NCI-H2029 treated with DMSO at 0.1 percent for 48 hours (cell line): ENCODE measurements at regions not wholly inside any gene's neighbourhood (a gene's known extent, or its start where the extent isn't known, plus 50 kb on each side); places are given as distances from the start of the nearest gene placed in this dataset.
"Not testable (repeated sequence)": the region's sequence is repeated elsewhere in the genome, so short reads cannot be mapped to it uniquely, and the experiment has no call there.

Experiments used
- DNase-seq: peaks from one replicate; lab custom pipeline; 2025; lab: John Stamatoyannopoulos, UW

DNA sequence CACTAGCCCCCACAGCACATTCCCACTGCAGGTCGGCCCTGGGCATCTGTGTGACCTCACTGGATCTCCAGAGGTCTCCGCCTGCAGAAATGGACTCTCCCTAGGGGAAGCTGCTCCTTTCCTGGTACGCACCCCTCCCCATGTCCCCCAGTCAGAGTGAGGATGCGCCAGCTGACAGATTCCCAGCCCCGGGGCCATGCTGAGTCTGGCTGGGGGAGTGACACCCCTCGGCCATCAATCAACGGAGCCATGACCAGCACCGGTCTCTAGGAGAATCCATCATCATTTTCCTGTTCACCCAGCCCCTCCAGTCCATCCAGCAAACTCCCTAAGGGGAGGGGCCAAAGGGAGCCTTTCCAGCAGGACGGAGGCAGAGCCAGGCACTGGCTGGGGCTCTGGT lies 68.7 kb upstream of the PAX7 start:
- DNase-seq = no peak

DNA sequence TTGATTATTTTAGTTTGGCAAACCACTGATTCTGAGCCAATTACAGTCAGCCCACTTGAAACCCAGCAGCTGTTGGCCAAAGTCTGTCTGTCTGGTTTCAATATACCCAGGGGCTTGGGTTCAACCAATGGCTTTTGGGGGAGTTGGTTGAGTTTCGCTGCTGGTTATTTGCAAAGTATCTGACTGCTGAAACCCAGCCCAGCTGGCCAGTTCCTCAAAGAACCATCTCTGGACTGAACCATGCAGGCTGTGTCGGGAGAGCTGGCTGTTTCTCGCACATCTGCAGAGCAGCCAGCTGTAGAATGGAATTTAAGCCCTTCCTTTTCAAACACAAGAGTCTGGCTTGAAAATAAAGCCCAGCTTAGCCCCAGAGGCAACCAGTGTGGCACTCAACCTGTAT lies 66.0 kb upstream of the PAX7 start:
- DNase-seq = no peak

DNA sequence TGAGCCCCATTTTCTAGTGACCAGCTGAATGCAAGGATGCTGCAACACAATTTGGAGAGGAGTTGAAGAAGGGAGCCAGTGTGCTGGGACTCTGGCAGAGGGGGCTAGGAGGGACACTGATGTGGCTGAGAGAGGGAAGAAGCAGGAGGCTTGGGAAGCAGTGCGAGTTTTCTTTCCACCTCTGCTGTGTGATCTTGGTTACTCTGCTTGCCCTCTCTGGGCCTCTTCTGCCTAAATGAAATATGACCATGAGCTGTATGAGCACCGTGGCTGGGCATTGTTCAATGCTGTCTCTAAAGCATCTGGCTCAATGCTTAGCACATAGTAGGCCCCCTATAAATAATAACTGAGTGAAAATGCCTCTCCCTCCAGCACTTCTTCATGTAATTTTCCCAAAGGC lies 65.3 kb upstream of the PAX7 start:
- DNase-seq = no peak

DNA sequence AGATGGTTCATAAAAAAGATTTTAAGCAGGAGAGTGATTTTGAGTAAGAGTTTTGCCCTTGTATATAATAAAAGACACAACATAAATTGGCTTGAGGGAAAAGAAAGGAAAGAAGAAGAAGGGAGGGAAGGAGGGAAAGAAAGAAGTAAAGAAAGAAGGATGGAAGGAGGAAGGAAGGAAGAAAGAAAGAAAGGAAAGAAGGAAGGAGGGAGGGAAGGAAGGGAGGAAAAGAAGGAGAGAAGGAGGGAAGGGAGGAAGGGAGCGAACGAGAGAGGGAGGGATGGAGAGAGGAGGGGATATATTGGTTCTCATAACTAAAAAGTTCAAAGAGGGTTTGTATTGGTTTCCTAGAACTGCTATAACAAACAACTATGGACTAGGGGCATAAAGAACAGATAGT lies 62.2 kb upstream of the PAX7 start:
- no peak for DNase-seq

DNA sequence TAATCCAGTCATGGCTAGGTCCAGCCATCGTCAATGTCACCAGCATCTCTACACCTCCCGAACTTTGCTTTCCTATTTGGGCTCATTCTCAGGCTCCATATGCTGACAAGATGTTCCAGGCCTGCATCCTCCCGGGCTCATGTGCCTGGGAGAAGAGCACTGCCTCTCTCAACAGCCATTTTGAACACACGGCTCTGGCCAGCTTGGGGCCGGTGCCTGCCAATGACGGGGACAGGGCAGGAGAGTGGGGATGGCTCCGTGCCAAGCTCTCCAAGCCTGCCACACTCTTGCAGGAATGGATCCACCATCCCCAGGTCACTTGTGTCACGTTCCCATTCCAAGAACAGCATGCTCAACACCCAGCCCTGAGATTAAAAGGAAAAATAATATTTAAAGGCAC lies 61.4 kb upstream of the PAX7 start:
- DNase-seq = peak; percentile 6

DNA sequence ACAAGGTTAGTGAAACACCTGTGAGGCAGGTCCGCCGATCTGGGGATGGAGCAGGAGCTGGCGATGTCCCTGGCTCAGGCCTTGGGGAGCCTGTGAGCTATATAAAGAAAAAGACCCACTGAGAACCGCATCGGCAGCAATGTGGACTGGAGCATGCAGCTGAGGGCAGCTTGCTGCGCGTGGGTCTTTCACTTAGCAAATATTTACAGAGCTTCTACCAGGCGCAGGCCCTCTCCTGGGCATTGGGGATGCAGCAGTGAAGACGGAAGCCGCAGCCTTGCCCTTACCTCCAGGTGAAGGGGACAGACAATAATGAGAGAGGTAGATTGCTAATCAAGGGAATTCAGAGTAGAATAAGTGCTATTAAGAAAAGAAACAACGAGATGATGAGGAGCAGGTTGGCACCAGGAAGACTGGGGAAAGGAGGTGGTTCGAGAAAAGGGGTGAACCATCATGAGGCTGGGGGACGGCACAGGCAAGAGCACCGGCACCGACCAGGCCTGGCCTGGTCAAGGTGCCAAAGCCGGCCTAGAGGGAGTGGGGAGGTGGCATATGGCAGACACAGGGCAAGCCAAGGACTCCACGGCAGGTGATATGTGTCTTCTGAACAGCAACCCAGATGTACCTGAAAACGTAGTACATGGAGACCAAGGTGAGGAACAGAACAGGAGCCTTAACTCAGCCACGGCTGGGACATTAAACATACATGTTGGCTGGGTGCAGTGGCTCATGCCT lies 60.7 kb upstream of the PAX7 start:
- no peak for DNase-seq

DNA sequence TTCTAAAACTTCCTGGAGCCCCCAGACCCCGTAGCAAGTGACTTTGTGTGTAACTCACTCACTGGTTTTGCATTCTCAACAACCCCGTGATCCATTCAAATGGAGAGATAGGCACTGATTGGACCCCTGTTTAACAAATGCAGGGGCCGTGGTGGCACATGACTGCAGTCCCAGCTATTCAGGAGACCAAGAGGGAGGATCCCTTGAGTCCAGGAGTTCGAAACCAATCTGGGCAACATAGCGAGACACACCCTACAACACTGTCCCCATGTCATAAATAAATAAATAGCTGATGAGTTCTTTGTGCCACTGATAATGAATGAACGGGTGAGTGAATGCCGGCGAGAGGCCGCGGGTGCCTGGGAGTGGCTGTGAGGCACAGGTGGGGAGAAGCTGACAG lies 59.4 kb upstream of the PAX7 start:
- DNase-seq = no peak

DNA sequence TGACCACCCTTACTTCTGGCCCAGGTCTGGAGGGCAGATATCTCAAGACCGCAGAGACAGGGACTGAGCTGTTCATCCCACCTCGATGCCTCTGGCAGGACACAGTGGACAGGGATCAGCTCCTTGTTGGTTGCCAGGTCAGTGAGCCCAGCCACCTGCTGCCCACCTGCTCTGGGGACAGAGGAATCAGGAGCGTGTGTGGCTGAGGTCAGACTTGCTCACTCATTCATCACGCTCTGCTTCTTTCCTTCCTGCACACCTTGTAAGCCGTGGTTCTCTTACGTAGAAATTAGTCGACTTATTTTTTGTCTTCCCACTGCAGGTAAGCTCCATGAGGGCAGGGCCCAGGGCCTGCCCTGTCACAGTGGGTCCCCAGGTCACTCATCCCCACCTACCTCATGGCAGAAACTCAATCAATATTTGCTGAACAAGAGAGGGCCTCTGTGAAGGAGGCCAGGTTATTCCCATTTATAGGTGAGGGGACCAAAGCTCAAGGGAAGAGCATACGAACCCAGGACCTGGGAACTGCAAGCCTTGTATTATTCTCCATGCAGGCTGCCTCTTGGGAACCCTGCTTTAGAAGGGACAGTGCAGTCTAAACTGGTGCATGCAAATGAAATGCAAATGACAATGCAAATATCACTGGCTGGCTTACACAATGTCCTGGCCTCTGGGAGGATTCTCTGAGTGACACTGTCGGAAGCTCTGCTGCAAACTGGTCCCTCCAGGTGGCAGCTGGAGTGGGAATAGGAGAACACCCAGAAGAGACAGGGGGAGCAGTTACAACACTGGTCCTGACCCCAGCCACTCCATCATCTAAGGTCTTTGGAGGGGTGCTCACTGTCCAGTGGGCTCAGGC lies 58.4 kb upstream of the PAX7 start:
- no peak for DNase-seq

DNA sequence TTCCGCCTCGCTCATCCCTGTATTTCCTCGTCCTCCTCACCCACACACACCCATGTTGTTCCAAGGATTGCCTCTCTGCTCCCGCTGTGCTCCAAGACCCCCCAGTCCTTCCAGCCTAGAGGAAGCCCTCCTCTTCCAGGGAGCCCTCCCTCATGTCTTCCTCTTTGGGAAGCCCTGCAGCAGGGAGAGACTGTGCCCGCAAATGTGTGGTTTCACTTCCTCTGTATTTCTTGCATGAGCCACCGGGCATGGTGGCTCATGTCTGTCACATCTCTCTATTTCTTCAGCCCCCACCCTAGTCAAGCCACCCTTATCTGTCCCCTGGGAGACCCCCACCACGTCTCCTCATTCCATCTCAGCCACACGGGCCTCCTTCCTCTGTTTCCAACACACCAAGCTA lies 57.5 kb upstream of the PAX7 start:
- no peak for DNase-seq

DNA sequence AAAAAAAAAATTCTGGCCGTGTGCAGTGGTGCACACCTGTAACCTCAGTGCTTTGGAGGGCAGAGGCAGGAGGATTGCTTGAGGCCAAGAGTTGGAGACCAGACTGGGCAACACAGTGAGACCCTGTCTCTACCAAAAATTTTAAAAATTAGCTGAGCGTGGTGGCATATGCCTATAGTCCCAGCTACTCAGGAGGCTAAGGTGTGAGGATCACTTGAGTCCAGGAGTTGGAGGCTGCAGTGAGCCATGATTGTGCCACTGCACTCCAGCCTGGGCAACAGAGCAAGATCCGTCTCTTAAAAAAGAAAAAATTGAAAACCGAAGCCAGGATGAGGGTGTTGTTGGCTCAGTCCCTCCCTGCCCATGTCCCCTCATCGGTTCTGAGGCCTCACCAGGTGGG lies 55.9 kb upstream of the PAX7 start:
- no peak for DNase-seq

DNA sequence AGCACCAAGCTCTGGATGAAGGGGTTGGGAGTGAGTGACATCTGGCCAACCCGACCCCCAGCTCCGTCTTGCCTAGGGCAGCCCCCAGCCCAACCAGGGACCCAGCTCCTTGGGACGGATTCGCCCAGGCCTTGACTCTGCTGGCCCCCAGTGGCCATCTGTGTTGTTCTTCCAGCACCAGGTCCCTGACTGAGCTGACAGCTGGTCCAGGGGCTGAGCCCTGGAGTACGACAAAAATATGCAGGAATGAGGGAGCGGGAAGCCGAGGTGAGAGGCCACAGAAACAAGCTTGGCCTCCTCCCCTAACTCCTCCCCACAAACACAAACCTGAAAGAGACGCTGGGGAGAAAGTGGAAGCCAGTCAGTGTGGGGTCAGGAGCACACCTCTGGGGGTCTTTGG lies 55.0 kb upstream of the PAX7 start:
- DNase-seq = peak; percentile 41

DNA sequence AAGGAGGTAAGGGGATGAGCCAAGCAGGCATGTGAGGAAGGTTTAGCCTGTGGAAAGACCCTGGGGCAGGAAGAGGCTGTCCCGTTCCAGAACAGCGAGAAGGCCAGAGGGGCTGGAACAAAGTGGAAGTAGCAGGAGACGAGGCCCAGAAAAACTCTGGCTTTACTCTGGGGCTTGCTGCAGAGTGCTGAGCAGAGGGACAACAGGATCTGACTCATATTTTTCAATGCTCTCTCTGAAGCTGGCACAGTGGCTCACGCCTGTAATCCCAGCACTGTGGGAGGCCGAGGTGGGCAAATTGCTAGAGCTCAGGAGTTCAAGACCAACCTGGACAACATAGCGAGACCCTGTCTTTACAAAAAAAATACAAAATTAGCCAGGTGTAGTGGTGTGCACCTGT lies 52.4 kb upstream of the PAX7 start:
- DNase-seq = no peak

DNA sequence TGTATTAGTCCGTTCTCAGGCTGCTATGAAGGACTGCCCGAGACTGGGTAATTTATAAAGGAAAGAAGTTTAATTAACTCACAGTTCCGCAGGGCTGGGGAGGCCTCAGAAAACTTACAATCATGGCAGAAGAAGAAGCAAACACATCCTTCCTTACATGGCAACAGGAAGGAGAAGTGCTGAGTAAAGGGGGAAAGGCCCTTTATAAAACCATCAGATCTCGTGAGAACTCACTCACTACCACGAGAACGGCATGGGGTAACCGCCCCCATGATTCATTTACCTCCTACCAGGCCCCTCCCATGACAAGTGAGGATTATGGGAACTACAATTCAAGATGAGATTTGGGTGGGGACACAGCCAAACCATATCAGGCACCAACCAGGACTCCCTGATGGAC lies 51.4 kb upstream of the PAX7 start:
- not testable (repeated sequence) for DNase-seq

DNA sequence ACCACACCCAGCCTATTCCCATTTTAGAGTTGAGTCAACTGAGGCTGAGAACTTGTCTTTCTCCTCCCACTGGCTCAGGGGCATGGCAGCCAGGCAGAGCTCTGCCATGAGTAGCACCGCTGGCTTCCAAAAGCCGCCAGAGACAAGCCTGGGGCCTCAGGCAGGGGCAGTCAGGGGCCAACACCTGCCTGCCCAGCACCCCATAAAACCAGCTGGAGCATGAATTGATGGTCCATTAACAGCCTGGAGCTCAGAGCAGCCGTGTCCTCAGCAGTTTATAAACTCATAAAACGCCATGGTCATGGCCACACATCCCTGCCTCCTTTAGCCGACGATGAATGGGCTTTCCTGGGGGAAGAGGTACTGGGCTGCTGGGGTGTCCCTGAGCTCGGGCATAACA lies 50.6 kb upstream of the PAX7 start:
- no peak for DNase-seq

DNA sequence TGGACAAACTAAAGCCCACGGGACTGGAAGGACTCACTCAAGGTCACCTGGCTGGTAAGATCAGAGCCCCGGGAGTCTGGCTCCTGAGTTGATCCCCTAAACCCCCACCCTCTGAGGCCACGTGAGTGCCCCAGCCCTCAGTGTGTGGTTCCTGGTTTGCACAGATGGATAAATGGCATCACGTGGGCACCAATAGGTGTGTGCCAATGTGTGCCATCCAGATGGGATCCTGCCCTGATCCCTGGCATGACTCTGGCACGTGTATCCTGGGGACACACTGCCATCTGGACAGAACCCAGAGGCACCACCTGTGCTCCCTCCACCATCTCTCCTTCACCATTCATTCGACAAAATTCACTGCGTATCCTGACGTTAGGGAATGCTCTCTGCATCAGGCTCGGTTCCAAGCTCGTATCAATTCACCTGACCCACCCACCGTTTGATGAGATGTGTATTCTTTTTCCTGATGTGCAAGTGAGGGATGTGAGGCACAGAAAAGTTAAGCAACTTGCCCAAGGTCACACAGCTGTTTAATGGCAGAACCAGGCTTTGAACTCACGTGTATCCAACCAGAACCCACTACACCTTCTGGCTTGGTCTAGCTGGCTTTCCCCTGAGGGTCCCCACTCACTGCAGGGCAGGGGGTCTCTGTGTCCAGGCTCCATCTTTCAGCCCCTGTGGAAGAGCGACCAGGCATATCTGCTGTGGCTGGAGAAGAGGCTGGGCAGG lies 49.8 kb upstream of the PAX7 start:
- no peak for DNase-seq
